ENCODE measurements at regions not wholly inside any gene's neighbourhood (a gene's known extent, or its start where the extent isn't known, plus 50 kb on each side); places are given as distances from the start of the nearest gene placed in this dataset.

GRCh38 chr16:73225983-73226382 is 178.1 kb upstream of the ZFHX3 start:
- ChIA-PET POLR2A (no interaction called here), CTCF (interaction anchor here (0.9 kb wide), 1 partner anchor 9 kb away, joined by 4 read pairs; no protein-coding TSS in a partner anchor)
- TF ChIP-seq HDGF (IDR thresholded peaks at IDR 0.05; ENCODE audit: borderline replicate concordance), result no peak
- DNase-seq (ENCODE audit: extremely low spot score), result no peak

- no peak for DNase-seq (ENCODE audit: extremely low spot score)
- no peak for TF ChIP-seq FOXM1 (IDR thresholded peaks at IDR 0.05; ENCODE audit: borderline replicate concordance)
- no peak for TF ChIP-seq SP1 (IDR thresholded peaks at IDR 0.05)
- TF ChIP-seq CTBP1 (IDR thresholded peaks at IDR 0.05; ENCODE audit: borderline replicate concordance), result no peak
- ChIA-PET POLR2A (no interaction called here), CTCF (no interaction called here)
These were observed 172.9 kb upstream of the ZFHX3 start for GRCh38 chr16:73220836-73221235.

GRCh38 chr16:73219176-73219575 is 171.2 kb upstream of the ZFHX3 start:
- peak; percentile 64 for TF ChIP-seq PKNOX1 (IDR thresholded peaks at IDR 0.05)
- TF ChIP-seq FOXA1 (IDR thresholded peaks at IDR 0.05), result no peak
- no peak for DNase-seq (ENCODE audit: extremely low spot score)
- ChIA-PET CTCF (no interaction called here), POLR2A (no interaction called here)

- DNase-seq (ENCODE audit: extremely low spot score), result no peak
- POLR2A ChIA-PET, result no interaction called here
- TF ChIP-seq FOXA1 (IDR thresholded peaks at IDR 0.05), result no peak
- TF ChIP-seq SUZ12 (IDR thresholded peaks at IDR 0.05), result no peak
- TF ChIP-seq PKNOX1 (IDR thresholded peaks at IDR 0.05), result no peak
- TF ChIP-seq BHLHE40 (IDR thresholded peaks at IDR 0.05; ENCODE audit: borderline replicate concordance), result no peak
- CTCF ChIA-PET, result interaction anchor here (1.0 to 1.4 kb wide), 2 partner anchors 9 to 16 kb away, joined by 4 read pairs; no protein-coding TSS in a partner anchor
These were observed 169.7 kb upstream of the ZFHX3 start for GRCh38 chr16:73217654-73218053.

GRCh38 chr16:73216932-73217331 is 169.0 kb upstream of the ZFHX3 start:
- TF ChIP-seq NFRKB (IDR thresholded peaks at IDR 0.05) (no peak), HDGF (IDR thresholded peaks at IDR 0.05; ENCODE audit: borderline replicate concordance) (no peak), SUZ12 (IDR thresholded peaks at IDR 0.05) (no peak), TARDBP (IDR thresholded peaks at IDR 0.05) (no peak), L3MBTL2 (conservative IDR thresholded peaks at IDR 0.05) (no peak), FOXA1 (IDR thresholded peaks at IDR 0.05) (no peak), LEF1 (IDR thresholded peaks at IDR 0.05; ENCODE audit: borderline replicate concordance) (no peak), PKNOX1 (IDR thresholded peaks at IDR 0.05) (no peak)
- no peak for DNase-seq (ENCODE audit: extremely low spot score)
- ChIA-PET POLR2A (no interaction called here), CTCF (interaction anchor here (1.0 to 1.4 kb wide), 2 partner anchors 9 to 16 kb away, joined by 4 read pairs; no protein-coding TSS in a partner anchor)

- no peak for TF ChIP-seq NFRKB (IDR thresholded peaks at IDR 0.05)
- TF ChIP-seq ZNF384 (IDR thresholded peaks at IDR 0.05), result no peak
- no peak for TF ChIP-seq TARDBP (IDR thresholded peaks at IDR 0.05)
- TF ChIP-seq HDGF (IDR thresholded peaks at IDR 0.05; ENCODE audit: borderline replicate concordance), result no peak
- TF ChIP-seq FOXA1 (IDR thresholded peaks at IDR 0.05), result no peak
- TF ChIP-seq L3MBTL2 (conservative IDR thresholded peaks at IDR 0.05), result no peak
- no peak for TF ChIP-seq ARNT (IDR thresholded peaks at IDR 0.05)
- TF ChIP-seq SUZ12 (IDR thresholded peaks at IDR 0.05), result no peak
- TF ChIP-seq FOXK2 (IDR thresholded peaks at IDR 0.05), result no peak
- no peak for TF ChIP-seq BHLHE40 (IDR thresholded peaks at IDR 0.05; ENCODE audit: borderline replicate concordance)
- no peak for TF ChIP-seq ELF4 (IDR thresholded peaks at IDR 0.05)
- no peak for TF ChIP-seq CTBP1 (IDR thresholded peaks at IDR 0.05; ENCODE audit: borderline replicate concordance)
- TF ChIP-seq FOXM1 (IDR thresholded peaks at IDR 0.05; ENCODE audit: borderline replicate concordance), result no peak
- no peak for TF ChIP-seq SP1 (IDR thresholded peaks at IDR 0.05)
- no peak for TF ChIP-seq LEF1 (IDR thresholded peaks at IDR 0.05; ENCODE audit: borderline replicate concordance)
- TF ChIP-seq PKNOX1 (IDR thresholded peaks at IDR 0.05), result no peak
- CTCF ChIA-PET, result no interaction called here
- no peak for DNase-seq (ENCODE audit: extremely low spot score)
- POLR2A ChIA-PET, result interaction anchor here (0.6 kb wide), 1 partner anchor 1087 kb away, joined by 3 read pairs; no protein-coding TSS in a partner anchor
These were observed 167.9 kb upstream of the ZFHX3 start for GRCh38 chr16:73215678-73216377.

All from HEK293T (cell line).